ENCODE measurements at regions not wholly inside any gene's neighbourhood (a gene's known extent, or its start where the extent isn't known, plus 50 kb on each side); places are given as distances from the start of the nearest gene placed in this dataset.
"Not testable (repeated sequence)": the region's sequence is repeated elsewhere in the genome, so short reads cannot be mapped to it uniquely, and the experiment has no call there.

DNA sequence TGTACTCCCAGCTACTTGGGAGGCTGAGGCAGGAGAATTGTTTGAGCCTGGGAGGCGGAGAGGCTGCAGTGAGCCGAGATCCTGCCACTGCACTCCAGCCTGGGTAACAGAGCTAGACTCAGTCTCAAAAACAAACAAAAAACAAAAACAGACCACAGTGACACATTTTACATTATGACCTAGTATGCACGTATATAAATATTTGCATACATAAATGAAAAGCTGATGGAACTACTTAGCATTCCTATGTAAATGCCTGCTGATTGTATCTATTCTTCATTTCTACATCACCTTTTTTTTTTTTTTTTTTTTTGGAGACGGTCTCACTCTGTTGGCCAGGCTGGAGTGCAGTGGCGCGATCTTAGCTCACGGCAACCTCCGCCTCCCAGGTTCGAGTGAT lies 116.6 kb upstream of the PRKX start:
- DNase-seq (ENCODE audit: low read depth); H3K4me3 ChIP-seq (ENCODE audit: low read depth, low read length): not testable (repeated sequence)

DNA sequence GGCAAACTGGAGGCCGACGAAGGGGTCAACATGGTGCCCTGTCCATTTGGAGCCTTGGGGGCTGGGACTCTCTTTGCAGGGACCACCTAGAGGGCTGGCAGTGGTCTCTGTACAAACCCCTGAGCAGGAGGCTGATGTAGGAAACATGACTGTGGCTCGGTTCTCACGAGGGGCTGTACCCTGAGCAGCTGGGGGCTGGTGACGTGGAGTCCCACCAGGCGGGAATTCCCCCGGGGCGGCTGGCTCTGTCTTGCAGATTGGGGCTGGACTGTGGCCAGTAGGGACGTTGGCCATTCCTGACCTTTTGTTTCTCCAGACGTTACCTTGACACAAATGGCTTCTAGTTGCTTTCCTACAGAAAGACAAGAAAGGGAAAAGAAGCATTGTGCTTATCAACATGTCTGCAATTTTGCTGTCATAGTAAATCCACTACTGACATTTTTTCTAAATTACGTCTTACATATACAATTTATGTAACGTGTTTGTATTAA lies 115.6 kb upstream of the PRKX start:
- not testable (repeated sequence) for H3K4me3 ChIP-seq (ENCODE audit: low read depth, low read length); DNase-seq (ENCODE audit: low read depth)

DNA sequence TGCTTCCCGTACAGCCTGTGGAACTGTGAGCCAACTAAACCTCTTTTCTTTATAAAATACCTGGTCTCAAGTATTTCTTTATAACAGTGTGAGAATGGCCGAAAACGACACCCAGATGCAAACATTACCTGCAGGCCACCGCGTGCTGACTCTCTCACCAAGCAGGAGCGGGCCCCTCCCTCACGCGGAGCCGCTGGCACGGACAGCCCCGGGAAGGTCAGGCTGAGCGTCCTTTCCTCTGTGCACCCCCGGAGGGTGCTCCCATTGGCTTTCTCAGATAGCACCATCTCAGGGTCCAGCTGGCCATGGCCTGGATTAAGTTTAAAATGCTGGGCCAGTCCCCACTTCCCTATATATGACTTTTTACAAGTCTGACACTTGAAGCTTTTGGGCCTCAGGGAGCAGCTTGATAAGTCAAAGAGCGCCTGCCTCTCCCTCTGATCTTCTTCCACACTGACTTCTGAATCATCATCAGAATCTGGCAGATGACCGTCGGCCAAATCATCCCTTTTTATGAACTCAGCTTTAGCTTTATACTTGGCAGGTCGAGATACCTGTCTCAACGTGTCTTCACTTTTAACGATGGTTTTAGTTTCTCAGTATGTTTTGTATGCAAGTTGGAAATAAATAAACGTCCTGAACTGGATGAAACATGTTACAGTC lies 115.1 kb upstream of the PRKX start:
- H3K4me3 ChIP-seq (ENCODE audit: low read depth, low read length); DNase-seq (ENCODE audit: low read depth): not testable (repeated sequence)

DNA sequence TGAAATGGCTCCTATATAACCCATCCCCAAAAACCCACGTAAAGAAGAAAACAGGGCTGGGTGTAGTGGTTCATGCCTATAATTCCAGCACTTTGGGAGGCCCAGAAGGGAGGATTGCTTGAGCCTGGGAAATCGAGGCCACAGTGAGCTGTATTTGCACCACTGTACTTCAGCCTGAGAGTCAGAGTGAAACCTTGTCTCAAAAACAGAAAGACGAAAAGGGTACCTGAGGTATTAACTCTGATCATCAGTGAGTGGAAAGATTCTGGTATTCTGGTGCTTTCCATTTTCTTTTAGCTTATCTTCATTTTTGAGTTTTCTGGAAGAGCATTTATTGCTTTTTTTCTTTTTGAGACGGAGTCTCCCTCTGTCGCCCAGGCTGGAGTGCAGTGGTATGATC lies 110.6 kb upstream of the PRKX start:
- not testable (repeated sequence) for H3K4me3 ChIP-seq (ENCODE audit: low read depth, low read length); DNase-seq (ENCODE audit: low read depth)

DNA sequence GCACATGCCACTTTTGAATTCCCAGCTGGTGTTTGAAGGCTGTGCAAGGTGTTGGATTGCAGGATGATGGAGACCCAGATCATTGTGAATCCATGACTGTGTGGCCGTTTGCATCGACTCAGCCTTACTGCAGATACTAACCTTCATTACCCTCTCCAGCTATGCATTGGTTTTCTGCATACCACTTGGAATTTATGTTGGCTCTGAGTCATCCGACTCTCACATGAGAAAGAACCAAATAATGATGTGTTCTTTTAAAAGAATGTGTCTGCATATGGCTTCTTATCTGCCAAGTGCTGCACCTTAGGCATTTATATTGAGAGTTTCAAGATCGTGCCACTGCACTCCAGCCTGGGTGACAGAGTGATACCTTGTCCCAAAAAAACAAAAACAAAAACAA lies 106.7 kb upstream of the PRKX start:
- TF ChIP-seq, protein P1, sequence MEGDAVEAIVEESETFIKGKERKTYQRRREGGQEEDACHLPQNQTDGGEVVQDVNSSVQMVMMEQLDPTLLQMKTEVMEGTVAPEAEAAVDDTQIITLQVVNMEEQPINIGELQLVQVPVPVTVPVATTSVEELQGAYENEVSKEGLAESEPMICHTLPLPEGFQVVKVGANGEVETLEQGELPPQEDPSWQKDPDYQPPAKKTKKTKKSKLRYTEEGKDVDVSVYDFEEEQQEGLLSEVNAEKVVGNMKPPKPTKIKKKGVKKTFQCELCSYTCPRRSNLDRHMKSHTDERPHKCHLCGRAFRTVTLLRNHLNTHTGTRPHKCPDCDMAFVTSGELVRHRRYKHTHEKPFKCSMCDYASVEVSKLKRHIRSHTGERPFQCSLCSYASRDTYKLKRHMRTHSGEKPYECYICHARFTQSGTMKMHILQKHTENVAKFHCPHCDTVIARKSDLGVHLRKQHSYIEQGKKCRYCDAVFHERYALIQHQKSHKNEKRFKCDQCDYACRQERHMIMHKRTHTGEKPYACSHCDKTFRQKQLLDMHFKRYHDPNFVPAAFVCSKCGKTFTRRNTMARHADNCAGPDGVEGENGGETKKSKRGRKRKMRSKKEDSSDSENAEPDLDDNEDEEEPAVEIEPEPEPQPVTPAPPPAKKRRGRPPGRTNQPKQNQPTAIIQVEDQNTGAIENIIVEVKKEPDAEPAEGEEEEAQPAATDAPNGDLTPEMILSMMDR (IDR thresholded peaks at IDR 0.05; ENCODE audit: low read depth, low read length, missing control alignments) = no peak
- H3K4me3 ChIP-seq (ENCODE audit: low read depth, low read length) = no peak overlapping the region
- DNase-seq (ENCODE audit: low read depth) = no peak

DNA sequence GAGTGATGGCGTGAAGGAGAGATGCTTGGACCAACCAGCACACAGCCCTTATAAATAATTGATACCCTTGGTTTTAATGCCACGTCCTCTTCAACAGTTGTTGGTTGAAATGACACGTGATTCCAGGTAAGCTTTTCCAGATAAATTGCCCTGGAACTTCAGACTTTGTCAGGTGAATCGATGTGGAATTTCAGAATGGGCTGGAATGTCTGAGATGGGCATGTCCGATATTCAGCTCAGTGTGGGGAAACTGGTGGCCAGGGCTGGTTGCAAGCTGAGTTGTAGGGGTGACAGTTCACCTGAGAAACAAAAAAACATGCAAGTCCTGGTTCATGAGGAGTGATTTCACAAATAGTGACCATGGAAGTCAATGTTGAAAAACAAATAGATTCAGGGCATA lies 104.0 kb upstream of the PRKX start:
- not testable (repeated sequence) for H3K4me3 ChIP-seq (ENCODE audit: low read depth, low read length); DNase-seq (ENCODE audit: low read depth)

DNA sequence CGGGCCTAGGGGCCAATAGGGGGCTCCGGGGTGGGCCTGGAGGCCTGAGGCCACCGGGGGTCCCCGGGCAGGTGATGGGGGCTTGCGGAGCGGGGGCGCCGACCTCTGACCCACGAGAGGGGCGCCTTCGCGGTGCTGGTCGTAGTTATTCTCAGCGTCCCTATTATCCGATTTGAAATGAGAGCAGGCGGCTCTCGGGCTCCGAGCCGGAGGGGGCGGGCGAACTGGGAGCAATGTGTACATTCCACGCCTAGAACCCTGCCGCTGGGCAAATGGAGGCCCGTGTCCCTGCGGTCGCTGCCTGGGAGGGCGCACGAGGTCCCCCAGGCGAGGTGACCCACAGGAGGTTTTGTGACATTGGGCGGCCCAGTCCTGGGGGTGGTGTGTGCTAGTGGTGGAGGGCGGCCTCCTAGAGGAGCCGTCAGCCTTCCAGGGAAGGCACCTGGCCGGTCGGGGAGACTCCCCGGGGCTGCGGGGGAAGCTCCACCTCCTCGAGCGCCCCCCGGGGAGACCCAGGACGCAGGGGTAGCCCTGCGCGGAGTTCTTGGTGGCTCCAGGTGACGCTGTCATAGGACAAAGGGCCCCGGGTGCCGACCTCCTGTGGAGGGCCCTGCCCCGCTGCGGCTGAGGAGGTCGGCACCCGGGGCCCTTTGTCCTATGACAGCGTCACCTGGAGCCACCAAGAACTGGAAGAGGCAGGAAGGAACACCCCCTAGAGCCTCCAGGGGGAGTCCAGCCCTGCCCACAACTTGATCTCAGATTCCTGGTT lies 102.6 kb upstream of the PRKX start:
- no peak for DNase-seq (ENCODE audit: low read depth)
- TF ChIP-seq, protein P1 (IDR thresholded peaks at IDR 0.05; ENCODE audit: low read depth, low read length, missing control alignments) = no peak

DNA sequence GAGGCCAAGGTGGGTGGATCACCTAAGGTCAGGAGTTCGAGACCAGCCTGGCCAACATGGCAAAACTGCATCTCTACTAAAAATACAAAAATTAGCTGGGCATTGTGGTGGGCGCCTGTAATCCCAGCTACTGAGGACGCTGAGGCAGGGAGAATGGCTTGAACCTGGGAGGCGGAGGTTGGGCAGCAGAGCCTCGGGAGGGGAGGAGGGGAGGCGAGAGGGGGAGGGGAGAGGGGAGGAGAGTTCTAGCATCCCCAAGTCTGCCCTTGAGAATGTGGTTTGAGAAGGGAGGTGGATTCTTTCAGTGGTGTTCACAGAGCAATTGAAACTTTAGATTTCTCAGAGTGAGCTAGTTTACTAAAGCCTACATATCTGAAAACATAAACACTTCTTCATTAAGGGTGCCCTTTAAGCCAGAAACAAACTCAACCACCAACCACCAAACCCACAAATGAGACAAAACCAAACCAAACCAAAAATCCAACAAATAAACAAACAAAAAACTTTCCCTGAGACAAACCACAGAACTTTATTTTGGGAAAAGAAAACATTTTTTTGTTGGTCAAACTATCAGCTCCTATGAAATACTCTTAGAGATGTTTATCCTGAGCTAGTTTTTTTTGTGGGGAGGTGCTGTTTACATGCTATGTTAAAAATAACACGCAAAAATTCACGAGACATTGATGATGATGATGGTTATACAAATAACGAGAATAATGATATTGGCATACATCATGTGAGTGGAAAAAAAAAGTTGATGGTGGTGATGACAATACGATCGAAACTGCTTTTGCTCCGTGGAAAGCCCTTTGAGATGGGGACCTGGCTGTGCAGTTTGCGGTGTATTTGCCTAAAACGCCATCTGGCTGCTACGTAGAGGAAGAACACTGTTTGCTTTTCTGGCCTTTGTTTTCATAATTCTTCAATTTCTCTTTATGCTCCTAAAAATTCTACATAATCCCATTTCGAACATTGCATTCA lies 98.2 kb upstream of the PRKX start:
- DNase-seq (ENCODE audit: low read depth) = peak; percentile 63
- H3K4me3 ChIP-seq (ENCODE audit: low read depth, low read length) = no peak overlapping the region
- TF ChIP-seq, protein P1 (IDR thresholded peaks at IDR 0.05; ENCODE audit: low read depth, low read length, missing control alignments) = peak; percentile 46

More for the DNA sequence above, 102.6 kb upstream of the PRKX start:
- H3K4me3 ChIP-seq (ENCODE audit: low read depth, low read length) = peak overlapping the region; percentile 70

DNA sequence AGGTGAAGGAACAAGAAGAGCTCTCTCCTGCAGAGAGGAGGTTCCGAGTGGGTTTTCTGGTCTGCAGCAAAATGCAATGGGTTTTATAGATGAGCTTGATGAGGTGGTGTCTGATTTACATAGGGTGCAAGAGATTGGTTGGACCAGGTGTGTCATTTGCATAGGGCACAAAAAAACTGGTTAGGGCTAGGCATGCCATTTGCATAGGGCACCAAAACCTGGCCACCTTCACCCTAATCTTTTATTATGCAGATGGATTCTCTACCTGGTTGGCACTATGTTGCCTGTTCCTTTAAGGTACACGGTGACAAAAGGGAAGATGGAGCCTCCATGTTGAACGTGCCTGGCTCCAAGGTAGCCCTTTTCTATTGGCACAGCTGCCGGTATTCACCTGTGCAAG lies 94.5 kb upstream of the PRKX start:
- DNase-seq (ENCODE audit: low read depth) = no peak
- no peak overlapping the region for H3K4me3 ChIP-seq (ENCODE audit: low read depth, low read length)
- TF ChIP-seq, protein P1 (IDR thresholded peaks at IDR 0.05; ENCODE audit: low read depth, low read length, missing control alignments) = no peak

Data from GM12864 (cell line).